H7 (cell line): ENCODE measurements at regions not wholly inside any gene's neighbourhood (a gene's known extent, or its start where the extent isn't known, plus 50 kb on each side); places are given as distances from the start of the nearest gene placed in this dataset.
A peak's percentile ranks its signal among the peaks of the same experiment; 100 is the strongest.

Source experiments
- DNase-seq: peaks from one replicate; pipeline ENCODE4 v3.0.0; 2012
- H3K27me3 ChIP-seq: 2 replicates; pipeline ENCODE4 v1.6.0; 2011; ENCODE audit warnings: mild to moderate bottlenecking, low read length; ENCODE audit not compliant: control insufficient read depth, insufficient read depth
- H3K36me3 ChIP-seq: replicated peaks from 2 replicates; pipeline ENCODE4 v1.5.1; 2011; ENCODE audit warnings: low read length; ENCODE audit not compliant: control insufficient read depth, insufficient read depth
- H3K4me3 ChIP-seq: 2 replicates; pipeline ENCODE4 v1.5.1; 2011; ENCODE audit warnings: low read depth, mild to moderate bottlenecking, control low read depth, low read length, moderate library complexity; ENCODE audit not compliant: insufficient read depth

DNA sequence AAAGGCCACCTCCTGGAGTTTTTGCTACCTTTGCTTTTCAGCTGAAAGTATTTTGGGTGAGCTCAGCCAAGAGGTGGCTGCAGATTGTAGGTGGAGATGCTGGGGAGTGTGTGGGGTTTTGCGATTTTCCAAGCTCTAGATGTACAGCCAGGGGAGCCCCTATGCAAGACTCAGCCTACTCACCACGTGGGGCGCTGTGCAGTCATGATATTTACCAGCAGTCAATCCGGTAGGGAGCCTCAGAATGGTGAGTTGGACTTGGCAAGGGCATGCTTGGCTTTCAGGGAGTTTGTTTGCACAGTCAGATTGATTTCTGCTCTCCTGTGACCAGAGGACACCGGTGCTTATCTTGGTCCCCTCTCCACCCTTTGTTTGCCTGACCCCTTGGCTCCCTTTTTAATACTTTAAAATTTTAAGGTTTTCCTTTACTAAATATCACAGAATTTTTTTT is 175.3 kb downstream of the UTP18 start:
- Histone ChIP-seq H3K36me3 (no peaks in the 10 kb centered on the region), H3K4me3 (no peak overlapping the region), H3K27me3 (no peaks in the 10 kb centered on the region)
- DNase-seq = peak; percentile 59

- Histone ChIP-seq H3K36me3 (no peaks in the 10 kb centered on the region), H3K27me3 (no peaks in the 10 kb centered on the region), H3K4me3 (no peak overlapping the region)
- DNase-seq = no peak
Measured at GRCh38 chr17:51439395-51440229, 179.3 kb downstream of the UTP18 start.

DNA sequence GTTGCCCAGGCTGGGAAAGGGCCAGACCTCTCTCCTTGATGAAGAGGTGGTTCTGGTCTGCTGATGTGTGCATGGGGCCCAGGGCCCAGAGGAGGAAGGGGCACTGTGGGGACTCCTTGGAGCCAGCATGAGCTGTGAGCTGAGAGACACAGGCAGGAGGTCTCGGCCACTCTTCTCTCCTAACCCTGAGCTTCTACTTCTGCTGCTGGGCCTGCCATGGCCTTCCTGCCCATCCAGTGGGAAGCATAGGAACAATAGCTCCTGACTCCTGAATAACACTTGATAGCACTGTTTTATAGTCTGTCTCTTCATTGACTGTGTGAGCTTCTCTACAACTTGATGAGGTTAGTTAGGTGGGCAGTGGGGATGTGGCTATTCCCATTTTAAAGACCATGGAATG is 181.1 kb downstream of the UTP18 start:
- no peaks in the 10 kb centered on the region for H3K27me3 ChIP-seq
- H3K4me3 ChIP-seq = no peak overlapping the region
- DNase-seq = no peak
- no peaks in the 10 kb centered on the region for H3K36me3 ChIP-seq

- no peak overlapping the region for H3K4me3 ChIP-seq
- H3K27me3 ChIP-seq = no peaks in the 10 kb centered on the region
- DNase-seq = no peak
- H3K36me3 ChIP-seq = no peaks in the 10 kb centered on the region
Measured at GRCh38 chr17:51442088-51442865, 181.9 kb downstream of the UTP18 start.

- Histone ChIP-seq H3K4me3 (no peak overlapping the region), H3K36me3 (no peaks in the 10 kb centered on the region), H3K27me3 (no peaks in the 10 kb centered on the region)
- DNase-seq = no peak
Measured at GRCh38 chr17:51443646-51444045, 183.3 kb downstream of the UTP18 start.

- DNase-seq = no peak
- no peak overlapping the region for H3K4me3 ChIP-seq
- H3K36me3 ChIP-seq = no peaks in the 10 kb centered on the region
- H3K27me3 ChIP-seq = no peaks in the 10 kb centered on the region
Measured at GRCh38 chr17:51445946-51446345, 185.6 kb downstream of the UTP18 start.

- no peaks in the 10 kb centered on the region for H3K36me3 ChIP-seq
- no peaks in the 10 kb centered on the region for H3K27me3 ChIP-seq
- H3K4me3 ChIP-seq = no peak overlapping the region
- DNase-seq = no peak
Measured at GRCh38 chr17:51454456-51454978, 194.2 kb downstream of the UTP18 start.

- Histone ChIP-seq H3K36me3 (no peaks in the 10 kb centered on the region), H3K27me3 (no peaks in the 10 kb centered on the region), H3K4me3 (no peak overlapping the region)
- DNase-seq = no peak
Measured at GRCh38 chr17:51455211-51455610, 194.9 kb downstream of the UTP18 start.

DNA sequence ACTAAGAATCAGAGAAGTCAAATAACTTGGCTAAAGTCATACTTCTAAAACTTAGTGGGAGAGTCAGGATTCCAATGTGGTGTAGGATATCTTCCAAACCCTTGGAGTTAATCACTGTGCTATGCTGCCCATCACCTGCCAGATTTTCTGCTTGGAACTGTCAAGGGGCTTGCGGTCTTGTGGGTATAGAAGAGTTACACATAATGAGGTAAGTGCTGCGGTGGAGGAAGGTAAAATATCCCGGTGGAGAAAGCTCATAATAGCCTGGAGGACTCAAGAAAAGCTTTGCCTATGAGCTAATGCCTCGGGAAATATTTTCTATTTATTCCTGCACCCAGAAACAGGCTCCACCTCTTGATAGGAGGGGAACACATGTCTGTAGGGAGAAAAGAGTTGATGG is 195.6 kb downstream of the UTP18 start:
- Histone ChIP-seq H3K4me3 (no peak overlapping the region), H3K36me3 (no peaks in the 10 kb centered on the region), H3K27me3 (no peaks in the 10 kb centered on the region)
- no peak for DNase-seq

DNA sequence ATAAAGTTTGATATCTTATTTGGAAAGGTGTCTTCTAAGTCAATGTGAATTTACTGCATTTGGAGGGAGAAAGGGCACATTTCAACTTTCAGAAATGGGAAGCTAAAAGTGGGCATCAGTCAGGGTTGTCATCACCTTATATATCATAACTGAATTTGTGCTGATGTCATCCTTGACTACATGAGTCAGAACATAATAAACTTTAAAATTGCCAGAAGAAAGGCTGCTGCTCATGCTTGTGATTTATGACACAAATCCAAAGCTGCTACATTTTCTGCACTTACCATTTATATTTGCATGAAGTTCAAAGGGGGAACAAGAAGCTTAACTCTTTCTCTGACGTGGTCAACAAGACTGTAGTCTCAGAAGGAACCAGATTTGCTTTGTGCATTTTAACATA is 196.6 kb downstream of the UTP18 start:
- Histone ChIP-seq H3K36me3 (no peaks in the 10 kb centered on the region), H3K4me3 (no peak overlapping the region), H3K27me3 (no peaks in the 10 kb centered on the region)
- DNase-seq = no peak

GRCh38 chr17:51461578-51462004 is 201.2 kb downstream of the UTP18 start:
- no peaks in the 10 kb centered on the region for H3K36me3 ChIP-seq
- no peak overlapping the region for H3K4me3 ChIP-seq
- DNase-seq = peak; percentile 71
- no peaks in the 10 kb centered on the region; the same call in 1 of the 2 replicates for H3K27me3 ChIP-seq

GRCh38 chr17:51463353-51463752 is 203.0 kb downstream of the UTP18 start:
- no peak for DNase-seq
- Histone ChIP-seq H3K36me3 (no peaks in the 10 kb centered on the region), H3K4me3 (no peak overlapping the region), H3K27me3 (no peaks in the 10 kb centered on the region; the same call in 1 of the 2 replicates)

GRCh38 chr17:51467336-51467735 is 207.0 kb downstream of the UTP18 start:
- no peaks in the 10 kb centered on the region for H3K36me3 ChIP-seq
- DNase-seq = no peak
- H3K4me3 ChIP-seq = no peak overlapping the region
- H3K27me3 ChIP-seq = no peaks in the 10 kb centered on the region; the same call in 1 of the 2 replicates

- H3K4me3 ChIP-seq = no peak overlapping the region
- no peaks in the 10 kb centered on the region for H3K27me3 ChIP-seq
- no peaks in the 10 kb centered on the region for H3K36me3 ChIP-seq
- DNase-seq = no peak
Measured at GRCh38 chr17:51472670-51473205, 212.4 kb downstream of the UTP18 start.
